NCI-H1417 treated with DMSO at 0.1 percent for 48 hours (cell line): ENCODE measurements at regions not wholly inside any gene's neighbourhood (a gene's known extent, or its start where the extent isn't known, plus 50 kb on each side); places are given as distances from the start of the nearest gene placed in this dataset.
"Not testable (repeated sequence)": the region's sequence is repeated elsewhere in the genome, so short reads cannot be mapped to it uniquely, and the experiment has no call there.

Experiments
- DNase-seq: peaks from one replicate; lab custom pipeline; 2025; lab: John Stamatoyannopoulos, UW

- no peak for DNase-seq
These were observed 282.4 kb upstream of the DYNLRB2 start for GRCh38 chr16:80258407-80258806.

DNA sequence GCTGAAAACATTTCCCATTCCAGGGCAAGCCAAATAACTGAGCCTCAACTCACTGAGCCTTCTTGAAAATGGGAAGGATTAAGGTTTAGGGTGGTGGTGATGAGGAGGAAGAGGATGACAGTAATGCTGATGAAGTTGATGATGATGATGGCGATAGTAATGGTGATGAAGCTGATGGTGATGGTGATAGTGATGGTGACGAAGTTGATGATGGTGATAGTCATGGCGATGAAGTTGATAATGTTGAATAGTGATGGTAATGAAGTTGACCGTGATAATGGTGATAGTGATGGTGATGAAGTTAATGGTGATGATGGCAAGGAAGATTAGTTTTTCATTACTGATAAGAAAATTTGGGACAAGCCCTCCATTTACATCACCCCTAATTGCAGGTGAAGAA is 285.8 kb upstream of the DYNLRB2 start:
- DNase-seq, result no peak

DNA sequence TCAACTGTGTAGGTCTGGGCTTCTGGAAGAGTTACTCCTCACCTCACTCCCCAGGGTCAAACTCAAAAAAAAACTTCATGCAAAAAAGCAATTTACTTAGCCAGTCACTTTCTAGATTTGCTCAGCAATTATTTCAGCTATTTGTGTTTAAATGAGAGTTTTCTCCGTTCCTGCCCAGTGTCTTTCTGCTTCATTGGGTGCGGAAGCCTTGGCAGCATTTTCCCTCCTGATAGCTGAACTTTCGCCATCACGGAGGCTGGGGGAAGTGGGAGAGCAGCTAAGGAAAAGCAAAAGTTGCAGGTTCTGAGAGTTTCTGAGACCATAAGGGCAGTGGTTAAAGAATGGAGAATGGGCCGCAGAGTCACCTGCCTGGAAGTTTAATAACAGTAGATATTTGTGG is 287.1 kb upstream of the DYNLRB2 start:
- no peak for DNase-seq

DNA sequence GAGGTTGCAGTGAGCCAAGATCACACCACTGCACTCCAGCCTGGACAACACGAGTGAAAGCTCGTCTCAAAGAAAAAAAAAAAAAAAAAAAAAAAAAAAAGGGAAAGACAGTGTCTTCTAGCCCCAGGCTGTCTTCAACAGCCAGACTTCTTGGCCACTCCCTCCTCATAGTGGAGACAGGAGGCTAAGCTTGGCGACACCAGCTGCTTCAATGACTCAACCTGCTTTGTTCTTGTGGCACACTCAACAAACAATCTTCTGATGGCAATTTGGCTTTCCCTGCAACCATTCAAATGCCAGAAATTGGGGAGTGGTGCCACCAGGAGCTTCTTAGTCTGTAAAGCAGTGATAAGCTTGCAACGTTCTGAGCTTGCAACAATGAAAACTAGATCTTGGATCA is 290.4 kb upstream of the DYNLRB2 start:
- DNase-seq, result no peak

DNA sequence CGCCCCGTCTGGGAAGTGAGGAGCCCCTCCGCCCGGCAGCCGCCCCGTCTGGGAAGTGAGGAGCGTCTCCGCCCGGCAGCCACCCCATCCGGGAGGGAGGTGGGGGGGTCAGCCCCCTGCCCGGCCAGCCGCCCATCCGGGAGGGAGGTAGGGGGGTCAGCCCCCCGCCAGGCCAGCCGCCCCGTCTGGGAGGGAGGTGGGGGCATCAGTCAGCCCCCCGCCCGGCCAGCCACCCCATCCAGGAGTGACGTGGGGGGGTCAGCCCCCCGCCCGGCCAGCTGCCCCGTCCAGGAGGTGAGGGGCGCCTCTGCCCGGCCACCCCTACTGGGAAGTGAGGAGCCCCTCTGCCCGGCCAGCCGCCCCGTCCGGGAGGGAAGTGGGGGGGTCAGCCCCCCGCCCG is 297.5 kb upstream of the DYNLRB2 start:
- DNase-seq, result not testable (repeated sequence)

DNA sequence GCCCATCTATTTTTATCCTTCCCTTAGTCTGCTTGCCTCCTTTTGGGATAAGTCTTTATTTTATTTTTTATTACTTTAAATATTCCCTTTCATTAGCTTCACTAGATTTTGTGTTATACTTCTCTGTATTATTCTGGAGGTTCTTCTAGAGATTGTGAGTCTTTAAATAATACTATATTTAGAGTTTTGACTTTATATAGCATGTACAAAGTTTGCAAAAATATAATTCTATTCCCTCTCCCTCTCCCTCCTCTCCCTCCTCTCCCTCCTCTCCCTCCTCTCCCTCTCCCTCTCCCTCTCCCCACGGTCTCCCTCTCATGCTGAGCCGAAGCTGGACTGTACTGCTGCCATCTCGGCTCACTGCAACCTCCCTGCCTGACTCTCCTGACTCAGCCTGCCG is 298.5 kb upstream of the DYNLRB2 start:
- not testable (repeated sequence) for DNase-seq

DNA sequence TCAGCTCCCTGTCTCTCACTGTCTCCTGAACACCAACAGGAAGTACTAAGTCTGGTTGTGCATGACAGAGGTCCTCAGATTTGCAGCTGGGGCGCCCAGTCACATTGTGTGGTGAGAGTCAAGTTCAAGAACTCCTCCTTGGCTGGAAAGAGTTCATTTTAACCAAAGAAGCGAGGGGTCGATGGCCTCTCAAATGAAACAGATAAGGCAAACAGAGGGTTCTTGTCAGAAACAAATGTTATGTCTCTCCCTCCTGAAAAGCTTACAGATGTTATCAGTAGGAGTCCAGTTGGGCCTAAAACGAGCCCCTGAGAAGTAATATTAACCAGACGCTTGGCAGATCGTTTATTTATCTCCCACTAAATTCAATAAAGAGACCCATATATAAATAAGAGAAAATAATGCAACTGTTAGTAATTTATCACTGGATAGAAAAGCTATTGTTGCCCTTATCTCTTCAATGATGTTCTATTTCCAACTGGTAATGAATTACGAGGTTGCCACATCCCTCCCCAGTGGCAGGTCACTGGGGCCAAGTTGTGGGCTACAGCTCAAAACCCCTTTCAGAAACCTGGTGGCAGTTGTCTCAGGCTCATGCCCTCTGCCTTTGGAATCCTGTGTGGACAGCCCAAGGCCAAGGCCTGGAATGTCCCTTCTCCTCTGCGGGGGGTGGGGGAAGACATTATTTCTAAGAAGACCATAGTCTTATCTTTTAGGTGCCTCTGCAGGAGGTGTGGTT is 307.5 kb upstream of the DYNLRB2 start:
- no peak for DNase-seq

DNA sequence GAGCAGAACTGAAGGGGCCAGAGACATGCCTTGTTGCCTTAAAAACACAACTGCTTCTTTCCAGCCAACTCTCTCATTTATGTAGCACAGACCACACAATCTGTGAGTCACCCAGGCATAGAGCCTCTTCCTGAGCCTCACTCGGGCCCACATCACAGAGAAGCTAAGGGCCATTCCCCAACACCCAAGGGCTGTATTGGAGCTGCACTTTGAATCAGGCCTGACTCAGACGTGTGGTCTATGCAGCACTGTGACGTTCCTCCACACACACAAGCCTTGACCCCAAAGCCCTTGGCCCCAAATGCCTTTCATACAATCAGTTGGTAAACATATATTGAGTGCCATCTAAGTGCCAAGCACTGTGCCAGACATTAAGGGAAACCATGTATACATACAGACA is 308.9 kb upstream of the DYNLRB2 start:
- no peak for DNase-seq

- no peak for DNase-seq
These were observed 309.7 kb upstream of the DYNLRB2 start for GRCh38 chr16:80231121-80231520.

- DNase-seq, result no peak
These were observed 310.3 kb upstream of the DYNLRB2 start for GRCh38 chr16:80230328-80231120.

DNA sequence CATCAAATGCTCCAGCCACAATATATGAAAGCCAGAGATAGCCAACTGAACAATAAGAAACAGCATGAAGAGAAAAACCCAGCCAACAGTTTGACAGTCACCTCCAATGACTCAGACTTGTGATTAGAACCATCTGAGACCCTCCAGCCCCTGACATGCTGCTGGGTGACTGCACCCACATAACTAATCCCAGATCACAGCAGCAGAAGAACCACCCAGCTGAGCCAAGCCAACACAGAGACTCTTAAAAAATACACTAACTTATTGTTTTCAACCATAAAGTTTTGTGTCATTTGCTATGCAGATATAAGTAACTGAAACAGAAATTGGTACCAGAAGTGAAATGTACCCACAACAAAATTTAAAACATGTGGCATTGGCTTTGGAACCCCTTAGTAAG is 314.3 kb upstream of the DYNLRB2 start:
- DNase-seq, result no peak

GRCh38 chr16:80210787-80211186 is 330.0 kb upstream of the DYNLRB2 start:
- DNase-seq, result no peak

DNA sequence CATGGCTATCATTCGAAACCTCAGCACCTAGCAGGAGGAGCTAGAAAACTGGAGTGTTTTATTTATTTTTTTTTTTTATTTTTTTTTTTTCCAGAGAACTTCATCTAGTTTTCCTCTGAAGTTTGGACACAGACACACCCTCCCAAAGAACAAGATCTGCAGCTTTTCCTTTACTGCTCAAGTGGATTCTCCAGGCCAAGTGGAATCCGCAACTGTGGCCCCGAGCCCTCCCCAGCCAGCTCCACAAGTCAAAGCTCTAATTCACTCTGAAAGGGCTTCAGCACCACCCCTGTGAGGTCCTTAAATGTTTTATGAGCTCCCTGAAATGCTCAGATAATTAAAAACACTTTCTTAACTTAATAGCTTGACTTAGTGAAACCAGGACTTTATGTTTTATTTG is 332.1 kb upstream of the DYNLRB2 start:
- DNase-seq, result no peak

GRCh38 chr16:80208015-80208414 is 332.8 kb upstream of the DYNLRB2 start:
- DNase-seq, result peak; percentile 12

DNA sequence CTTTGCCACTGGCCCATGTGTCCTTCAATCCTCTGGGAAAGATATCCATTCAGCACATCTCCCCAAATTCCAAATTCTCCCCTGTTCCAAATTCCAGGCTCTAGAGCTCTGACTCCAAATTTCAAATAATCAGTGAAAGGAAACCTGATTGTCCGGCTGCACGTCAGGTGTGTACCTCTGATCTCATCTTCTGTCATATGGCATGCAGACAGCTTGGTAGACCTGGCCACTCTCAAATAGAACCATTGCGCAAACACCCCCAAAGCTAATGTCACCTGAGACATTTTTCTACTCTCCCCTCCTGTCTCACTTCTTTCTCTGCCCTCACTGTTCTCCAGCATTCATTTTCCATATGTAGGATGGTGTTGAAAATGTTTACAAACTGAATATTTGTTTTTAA is 337.0 kb upstream of the DYNLRB2 start:
- DNase-seq, result no peak

DNA sequence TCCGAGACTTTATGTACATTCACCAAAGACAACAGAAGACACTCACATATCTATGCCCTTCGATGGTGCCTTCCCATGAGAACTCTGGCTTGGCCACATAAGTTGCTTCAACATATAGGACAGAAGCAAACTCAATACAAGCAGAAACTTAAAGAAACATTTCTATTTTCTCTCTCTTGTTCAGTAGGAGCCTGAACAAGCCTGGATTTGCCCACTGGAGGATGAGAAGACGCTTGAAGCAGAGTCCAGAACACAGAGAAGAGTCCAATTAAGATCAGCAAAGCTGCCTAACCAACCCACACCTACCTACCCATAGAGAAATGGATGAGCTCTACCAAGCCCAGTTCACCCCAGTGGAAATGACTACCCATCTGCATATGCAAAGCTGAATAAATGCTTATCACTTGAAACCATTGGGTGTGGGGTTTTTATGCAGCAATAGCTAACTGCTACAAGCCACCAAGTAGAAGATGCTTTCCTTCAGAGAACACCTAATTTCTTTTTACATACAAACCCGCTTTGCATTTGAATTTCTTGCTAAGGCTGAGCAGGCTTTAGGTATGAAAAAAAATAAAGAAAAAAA is 337.9 kb upstream of the DYNLRB2 start:
- DNase-seq, result no peak

DNA sequence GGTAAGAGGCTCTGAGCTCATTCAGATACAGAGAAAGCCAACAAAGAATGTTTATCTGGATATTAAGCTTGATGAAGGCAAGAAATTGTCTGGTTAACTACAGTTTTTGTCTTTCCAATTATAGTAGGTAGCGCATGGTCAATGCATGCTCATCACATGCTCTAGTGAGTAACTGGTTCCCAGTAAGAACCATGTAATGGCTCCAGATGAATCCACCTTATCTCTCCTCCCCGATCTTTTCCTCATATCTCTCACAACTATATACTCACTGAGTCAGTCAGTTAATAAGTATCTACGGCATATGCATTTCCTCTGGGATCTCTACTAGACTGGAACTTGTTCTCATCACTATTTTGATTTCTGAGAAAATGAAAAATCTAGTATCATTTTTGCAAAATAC is 340.7 kb upstream of the DYNLRB2 start:
- no peak for DNase-seq

GRCh38 chr16:80199614-80200013 is 341.2 kb upstream of the DYNLRB2 start:
- DNase-seq, result no peak

GRCh38 chr16:80198311-80199299 is 342.2 kb upstream of the DYNLRB2 start:
- peak; percentile 97 for DNase-seq

DNA sequence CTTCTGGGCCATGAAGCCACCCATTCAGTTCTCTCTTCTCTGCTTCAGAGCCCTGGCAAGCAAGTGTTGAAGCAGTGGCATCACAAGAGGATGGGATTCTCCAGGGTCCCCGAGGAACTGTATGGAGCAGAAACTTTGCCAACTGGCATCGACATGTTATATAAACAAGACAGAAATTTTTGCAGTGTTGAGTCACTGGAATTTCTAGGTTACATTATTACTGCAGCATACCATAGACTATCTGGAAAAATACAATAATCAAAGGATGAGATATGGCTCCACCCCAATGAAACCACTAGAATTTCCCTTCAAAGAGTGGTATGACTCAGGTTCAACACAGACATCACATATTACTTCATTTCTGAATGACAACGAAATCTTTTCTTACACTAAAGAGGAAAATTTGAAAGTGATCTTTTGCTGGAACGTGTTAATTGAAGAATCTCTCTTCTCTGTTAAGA is 343.0 kb upstream of the DYNLRB2 start:
- no peak for DNase-seq

DNA sequence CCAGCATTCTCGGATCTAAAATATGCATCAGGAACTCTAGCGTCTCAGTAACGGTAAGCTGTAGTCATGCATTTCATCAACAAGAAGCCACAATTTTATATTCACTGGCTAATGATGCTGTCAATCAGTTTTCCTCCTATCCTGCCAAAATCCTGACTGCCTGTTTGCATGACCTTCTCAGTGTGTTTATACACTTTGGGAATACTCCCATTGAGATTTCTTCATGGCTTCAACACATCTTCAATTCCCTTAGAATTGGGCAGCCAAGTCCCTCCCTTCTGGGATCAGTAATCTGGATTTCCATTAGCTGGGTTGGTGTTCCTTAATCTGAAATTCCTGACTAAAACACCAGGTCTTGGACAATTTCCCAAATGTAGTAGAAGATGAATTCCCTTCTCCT is 348.9 kb upstream of the DYNLRB2 start:
- no peak for DNase-seq
